ENCODE measurements at regions not wholly inside any gene's neighbourhood (a gene's known extent, or its start where the extent isn't known, plus 50 kb on each side); places are given as distances from the start of the nearest gene placed in this dataset.

DNA sequence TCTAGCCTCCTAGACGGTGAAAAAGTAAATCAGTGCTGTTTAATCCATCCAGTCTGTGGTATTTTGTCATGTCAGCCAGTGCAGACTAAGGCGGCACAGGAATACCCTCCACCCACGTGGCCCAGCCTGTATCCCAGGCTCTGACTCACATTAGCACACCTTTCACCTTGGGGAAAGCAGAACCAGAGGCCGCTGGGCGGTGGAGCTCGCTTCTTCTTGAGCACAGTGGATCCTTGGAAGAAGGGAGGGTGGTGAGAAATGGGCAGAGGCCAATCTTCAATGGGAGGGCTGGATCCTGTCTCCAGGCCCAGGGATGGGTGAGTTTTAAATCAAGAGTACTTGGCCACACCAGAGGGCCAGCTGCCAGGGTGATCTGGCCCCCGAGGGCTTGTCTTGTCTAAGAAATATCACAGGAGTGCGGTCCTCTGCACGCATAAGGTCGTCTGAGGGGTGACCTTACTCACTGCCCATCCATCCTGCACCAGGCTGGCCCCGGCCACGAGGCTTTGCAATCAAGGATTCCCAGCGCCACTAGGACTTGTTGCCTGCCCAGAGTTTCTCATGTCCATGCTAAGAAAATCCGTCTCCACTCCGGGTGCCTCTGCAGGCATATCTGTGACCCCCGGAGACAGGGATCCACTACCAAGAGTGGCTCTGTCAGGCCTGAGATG is 658.5 kb downstream of the BRD1 start:
- no TSS peak for BruUV-seq (replicated peaks)
- Histone ChIP-seq H3K4me1 (ENCODE audit: insufficient read depth, low read length) (no peaks in the 10 kb centered on the region), H3K9ac (ENCODE audit: insufficient read depth, low read depth, low read length) (no peak overlapping the region), H3K9me3 (ENCODE audit: low read length) (no peaks in the 10 kb centered on the region), H3K4me3 (replicated peaks in 1 of 3; ENCODE audit: insufficient read depth in 1 of 3, low read depth in 2 of 3, low read length in 3 of 3) (no peak overlapping the region), H3K4me2 (ENCODE audit: low read depth, low read length) (no peak overlapping the region), H3K27ac (ENCODE audit: extremely low read length, insufficient read depth, low read length) (no peak overlapping the region), H3K27me3 (ENCODE audit: control insufficient read depth in 1 of 2, insufficient read depth in 2 of 2, low read length in 2 of 2) (peaks cover 4 to 5% of the 10 kb centered on the region in 2 experiments; a peak in 4 of 5 replicates), H3K79me2 (ENCODE audit: insufficient read depth, low read length) (no peaks in the 10 kb centered on the region), H4K20me1 (ENCODE audit: insufficient read depth, low read length) (no peaks in the 10 kb centered on the region), H2AFZ (ENCODE audit: low read length) (no peak overlapping the region), H3K36me3 (replicated peaks in 1 of 2; ENCODE audit: control insufficient read depth in 1 of 2, insufficient read depth in 2 of 2, low read length in 2 of 2) (no peaks in the 10 kb centered on the region)
- in situ Hi-C loops (cut with HindIII; ENCODE audit: extremely low pct_ligation_motif_present, low pct_unique_long_range_greater_than_20kb) (no loop called here), intact Hi-C loops (cut with micrococcal nuclease; ENCODE audit: unreplicated experiment) (no loop called here)
- FAIRE-seq = no peak
- WGBS (ENCODE audit: low lambda C conversion rate) = 1% methylated on average over 10 of the region's 16 CpGs
- no peak for TF ChIP-seq IKZF5 (CRISPR knock-in tag; IDR thresholded peaks at IDR 0.05)
- TF ChIP-seq, protein P1, sequence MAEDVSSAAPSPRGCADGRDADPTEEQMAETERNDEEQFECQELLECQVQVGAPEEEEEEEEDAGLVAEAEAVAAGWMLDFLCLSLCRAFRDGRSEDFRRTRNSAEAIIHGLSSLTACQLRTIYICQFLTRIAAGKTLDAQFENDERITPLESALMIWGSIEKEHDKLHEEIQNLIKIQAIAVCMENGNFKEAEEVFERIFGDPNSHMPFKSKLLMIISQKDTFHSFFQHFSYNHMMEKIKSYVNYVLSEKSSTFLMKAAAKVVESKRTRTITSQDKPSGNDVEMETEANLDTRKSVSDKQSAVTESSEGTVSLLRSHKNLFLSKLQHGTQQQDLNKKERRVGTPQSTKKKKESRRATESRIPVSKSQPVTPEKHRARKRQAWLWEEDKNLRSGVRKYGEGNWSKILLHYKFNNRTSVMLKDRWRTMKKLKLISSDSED (CRISPR knock-in tag; IDR thresholded peaks at IDR 0.05) = no peak
- CTCF ChIA-PET (ENCODE audit: low intra/inter-chr PET ratio, low total read pairs) = no interaction called here
- POLR2A ChIA-PET = no interaction called here
- no peak for DNase-seq (ENCODE audit: low spot score)
- ATAC-seq = no peak

- DNase-seq (ENCODE audit: low spot score) (no peak), FAIRE-seq (no peak), ATAC-seq (no peak)
- Histone ChIP-seq H2AFZ (ENCODE audit: low read length) (no peak overlapping the region), H3K4me1 (ENCODE audit: insufficient read depth, low read length) (no peaks in the 10 kb centered on the region), H3K9me3 (ENCODE audit: low read length) (no peaks in the 10 kb centered on the region), H4K20me1 (ENCODE audit: insufficient read depth, low read length) (no peaks in the 10 kb centered on the region), H3K27ac (ENCODE audit: extremely low read length, insufficient read depth, low read length) (no peak overlapping the region), H3K4me3 (replicated peaks in 1 of 3; ENCODE audit: insufficient read depth in 1 of 3, low read depth in 2 of 3, low read length in 3 of 3) (no peak overlapping the region), H3K27me3 (ENCODE audit: control insufficient read depth in 1 of 2, insufficient read depth in 2 of 2, low read length in 2 of 2) (peaks cover 7 to 14% of the 10 kb centered on the region in 2 experiments), H3K79me2 (ENCODE audit: insufficient read depth, low read length) (no peaks in the 10 kb centered on the region), H3K4me2 (ENCODE audit: low read depth, low read length) (no peak overlapping the region), H3K9ac (ENCODE audit: insufficient read depth, low read depth, low read length) (no peak overlapping the region), H3K36me3 (replicated peaks in 1 of 2; ENCODE audit: control insufficient read depth in 1 of 2, insufficient read depth in 2 of 2, low read length in 2 of 2) (no peaks in the 10 kb centered on the region)
- POLR2A ChIA-PET = no interaction called here
- intact Hi-C loops (cut with micrococcal nuclease; ENCODE audit: unreplicated experiment) (no loop called here), in situ Hi-C loops (cut with HindIII; ENCODE audit: extremely low pct_ligation_motif_present, low pct_unique_long_range_greater_than_20kb) (no loop called here)
- no TSS peak for BruUV-seq (replicated peaks)
- CTCF ChIA-PET (ENCODE audit: low intra/inter-chr PET ratio, low total read pairs) = no interaction called here
- WGBS (ENCODE audit: low lambda C conversion rate) = 61% methylated on average over 25 of the region's 34 CpGs
- TF ChIP-seq, protein P2, sequence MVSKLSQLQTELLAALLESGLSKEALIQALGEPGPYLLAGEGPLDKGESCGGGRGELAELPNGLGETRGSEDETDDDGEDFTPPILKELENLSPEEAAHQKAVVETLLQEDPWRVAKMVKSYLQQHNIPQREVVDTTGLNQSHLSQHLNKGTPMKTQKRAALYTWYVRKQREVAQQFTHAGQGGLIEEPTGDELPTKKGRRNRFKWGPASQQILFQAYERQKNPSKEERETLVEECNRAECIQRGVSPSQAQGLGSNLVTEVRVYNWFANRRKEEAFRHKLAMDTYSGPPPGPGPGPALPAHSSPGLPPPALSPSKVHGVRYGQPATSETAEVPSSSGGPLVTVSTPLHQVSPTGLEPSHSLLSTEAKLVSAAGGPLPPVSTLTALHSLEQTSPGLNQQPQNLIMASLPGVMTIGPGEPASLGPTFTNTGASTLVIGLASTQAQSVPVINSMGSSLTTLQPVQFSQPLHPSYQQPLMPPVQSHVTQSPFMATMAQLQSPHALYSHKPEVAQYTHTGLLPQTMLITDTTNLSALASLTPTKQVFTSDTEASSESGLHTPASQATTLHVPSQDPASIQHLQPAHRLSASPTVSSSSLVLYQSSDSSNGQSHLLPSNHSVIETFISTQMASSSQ (IDR thresholded peaks at IDR 0.05; ENCODE audit: low read depth) = no peak
- TF ChIP-seq, protein P2 (CRISPR knock-in tag; IDR thresholded peaks at IDR 0.05; ENCODE audit: borderline replicate concordance) = no peak
- no peak for TF ChIP-seq MBNL3 (CRISPR knock-in tag; conservative IDR thresholded peaks at IDR 0.05)
- TF ChIP-seq, protein P3, sequence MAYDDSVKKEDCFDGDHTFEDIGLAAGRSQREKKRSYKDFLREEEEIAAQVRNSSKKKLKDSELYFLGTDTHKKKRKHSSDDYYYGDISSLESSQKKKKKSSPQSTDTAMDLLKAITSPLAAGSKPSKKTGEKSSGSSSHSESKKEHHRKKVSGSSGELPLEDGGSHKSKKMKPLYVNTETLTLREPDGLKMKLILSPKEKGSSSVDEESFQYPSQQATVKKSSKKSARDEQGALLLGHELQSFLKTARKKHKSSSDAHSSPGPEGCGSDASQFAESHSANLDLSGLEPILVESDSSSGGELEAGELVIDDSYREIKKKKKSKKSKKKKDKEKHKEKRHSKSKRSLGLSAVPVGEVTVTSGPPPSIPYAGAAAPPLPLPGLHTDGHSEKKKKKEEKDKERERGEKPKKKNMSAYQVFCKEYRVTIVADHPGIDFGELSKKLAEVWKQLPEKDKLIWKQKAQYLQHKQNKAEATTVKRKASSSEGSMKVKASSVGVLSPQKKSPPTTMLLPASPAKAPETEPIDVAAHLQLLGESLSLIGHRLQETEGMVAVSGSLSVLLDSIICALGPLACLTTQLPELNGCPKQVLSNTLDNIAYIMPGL (CRISPR knock-in tag; IDR thresholded peaks at IDR 0.05; ENCODE audit: borderline replicate concordance in 1 of 2, low read depth in 1 of 2) = no peak
- no peak for TF ChIP-seq NFKB2 (CRISPR knock-in tag; IDR thresholded peaks at IDR 0.05; ENCODE audit: borderline replicate concordance)
- no peak for TF ChIP-seq GATAD1 (CRISPR knock-in tag; IDR thresholded peaks at IDR 0.05)
- no peak for TF ChIP-seq DMAP1 (CRISPR knock-in tag; IDR thresholded peaks at IDR 0.05)
These were observed 659.4 kb downstream of the BRD1 start for GRCh38 chr22:49168219-49168813.

Measured in HepG2 (cell line).